ENCODE measurements at regions not wholly inside any gene's neighbourhood (a gene's known extent, or its start where the extent isn't known, plus 50 kb on each side); places are given as distances from the start of the nearest gene placed in this dataset.

GRCh38 chr5:93072831-93073459 lies 508.1 kb downstream of the NR2F1-AS1 start:
- DNase-seq (no peak), ATAC-seq (no peak)
- Histone ChIP-seq H3K4me1 (no peaks in the 10 kb centered on the region), H3K27me3 (ENCODE audit: insufficient read depth in 3 of 3, low read length in 2 of 3) (no peaks in the 10 kb centered on the region), H3K9me3 (no peaks in the 10 kb centered on the region), H3K36me3 (ENCODE audit: insufficient read depth in 1 of 2, low read depth in 1 of 2) (no peaks in the 10 kb centered on the region), H3K27ac (no peak overlapping the region), H3K4me3 (no peak overlapping the region)
- no peak for TF ChIP-seq CTCF (IDR thresholded peaks at IDR 0.05)
- intact Hi-C loops (cut with DNase I) = no loop called here
- WGBS, 3 donors = 81 to 88% (median 85%) methylated on average over 3 of the region's 3 CpGs

GRCh38 chr5:93071710-93072109 lies 509.3 kb downstream of the NR2F1-AS1 start:
- H3K9me3 ChIP-seq = no peaks in the 10 kb centered on the region
- intact Hi-C loops (cut with DNase I) = no loop called here
- no peaks in the 10 kb centered on the region for H3K27me3 ChIP-seq (ENCODE audit: insufficient read depth in 3 of 3, low read length in 2 of 3)
- no peak overlapping the region for H3K27ac ChIP-seq
- no peak for TF ChIP-seq CTCF (IDR thresholded peaks at IDR 0.05)
- no peak for ATAC-seq
- WGBS, 3 donors = 89 to 93% (median 90%) methylated on average over 1 of the region's 1 CpG
- H3K36me3 ChIP-seq (ENCODE audit: insufficient read depth in 1 of 2, low read depth in 1 of 2) = no peaks in the 10 kb centered on the region
- H3K4me3 ChIP-seq = no peak overlapping the region
- no peak for DNase-seq
- H3K4me1 ChIP-seq = no peaks in the 10 kb centered on the region

- Histone ChIP-seq H3K36me3 (ENCODE audit: insufficient read depth in 1 of 2, low read depth in 1 of 2) (no peaks in the 10 kb centered on the region), H3K9me3 (no peaks in the 10 kb centered on the region), H3K4me3 (no peak overlapping the region), H3K27me3 (ENCODE audit: insufficient read depth in 3 of 3, low read length in 2 of 3) (no peaks in the 10 kb centered on the region), H3K27ac (no peak overlapping the region), H3K4me1 (no peaks in the 10 kb centered on the region)
- ATAC-seq (no peak), DNase-seq (no peak)
- no peak for TF ChIP-seq CTCF (IDR thresholded peaks at IDR 0.05)
- intact Hi-C loops (cut with DNase I) = no loop called here
- WGBS, 3 donors = 87 to 92% (median 88%) methylated on average over 6 of the region's 6 CpGs
Observed at GRCh38 chr5:93070938-93071337, 510.1 kb downstream of the NR2F1-AS1 start.

DNA sequence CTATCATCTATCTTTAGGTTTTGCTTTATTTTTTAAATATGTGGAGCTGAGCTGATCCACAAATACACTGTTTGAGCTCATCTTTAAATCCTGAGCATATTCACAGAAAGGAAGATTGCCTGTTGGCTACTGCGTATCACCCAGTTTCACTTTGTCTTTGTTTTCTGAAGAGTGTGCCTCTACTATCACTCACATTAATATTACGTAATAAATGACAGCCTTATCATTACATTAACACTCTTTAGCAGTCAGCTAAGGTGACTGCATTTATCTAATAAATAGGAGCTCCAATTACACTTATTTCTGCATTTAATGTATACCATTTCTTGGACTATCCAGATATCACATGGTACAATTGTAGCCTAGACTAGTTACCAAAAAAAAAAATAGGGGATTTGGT lies 511.7 kb downstream of the NR2F1-AS1 start:
- intact Hi-C loops (cut with DNase I) = no loop called here
- no peak for ATAC-seq
- no peaks in the 10 kb centered on the region for H3K4me1 ChIP-seq
- H3K9me3 ChIP-seq = no peaks in the 10 kb centered on the region
- WGBS, 3 donors = 91 to 98% (median 93%) methylated on average over 2 of the region's 2 CpGs
- no peaks in the 10 kb centered on the region for H3K36me3 ChIP-seq (ENCODE audit: insufficient read depth in 1 of 2, low read depth in 1 of 2)
- H3K4me3 ChIP-seq = no peak overlapping the region
- no peak for TF ChIP-seq CTCF (IDR thresholded peaks at IDR 0.05)
- H3K27me3 ChIP-seq (ENCODE audit: insufficient read depth in 3 of 3, low read length in 2 of 3) = no peaks in the 10 kb centered on the region
- H3K27ac ChIP-seq = no peak overlapping the region
- DNase-seq = no peak

GRCh38 chr5:93062548-93062947 lies 518.5 kb downstream of the NR2F1-AS1 start:
- Histone ChIP-seq H3K4me1 (no peaks in the 10 kb centered on the region), H3K27ac (no peak overlapping the region), H3K27me3 (ENCODE audit: insufficient read depth in 3 of 3, low read length in 2 of 3) (no peaks in the 10 kb centered on the region), H3K9me3 (no peaks in the 10 kb centered on the region), H3K36me3 (ENCODE audit: insufficient read depth in 1 of 2, low read depth in 1 of 2) (no peaks in the 10 kb centered on the region), H3K4me3 (no peak overlapping the region)
- DNase-seq (no peak), ATAC-seq (no peak)
- WGBS, 3 donors = 91 to 100% (median 94%) methylated on average over 1 of the region's 1 CpG
- no peak for TF ChIP-seq CTCF (IDR thresholded peaks at IDR 0.05)
- intact Hi-C loops (cut with DNase I) = no loop called here
